Endothelial cell of umbilical vein (primary cell): ENCODE measurements at regions not wholly inside any gene's neighbourhood (a gene's known extent, or its start where the extent isn't known, plus 50 kb on each side); places are given as distances from the start of the nearest gene placed in this dataset.

ENCODE experiments used
- BruUV-seq: library from RNA; stranded (reverse); fragments of 400-500 nt; replicated peaks from 2 replicates; lab custom pipeline; 2021; lab: Mats Ljungman, UMichigan
- CTCF ChIA-PET: fragments of 300-600, 350-600 bp; sonication (Branson Sonifier 250); formaldehyde crosslinking; loops from one replicate; lab custom pipeline; 2021; ENCODE audit warnings: antibody characterized with exemption, inconsistent platforms; lab: Charles Lee
- POLR2A ChIA-PET: fragments of 300-600, 350-600 bp; sonication (Branson Sonifier 250); formaldehyde crosslinking; loops from one replicate; lab custom pipeline; 2021; ENCODE audit warnings: antibody characterized with exemption, inconsistent platforms; lab: Charles Lee
- DNase-seq: peaks from one replicate; pipeline ENCODE4 v3.0.0-alpha.2; 2011; ENCODE audit warnings: low read depth, low spot score
- FAIRE-seq: peaks from 2 replicates; lab custom pipeline; 2011; peaks lifted over from hg19 to GRCh38; lab: Jason Lieb, UNC
- H2AFZ ChIP-seq: 2 replicates; pipeline ENCODE4 v1.6.0; 2012; ENCODE audit warnings: low read depth, low read length, control low read depth, inconsistent platforms
- H3K27ac ChIP-seq: 2 replicates; pipeline ENCODE4 v1.5.1; 2011; ENCODE audit warnings: low read depth, mild to moderate bottlenecking, control low read depth, low read length, moderate library complexity; ENCODE audit not compliant: insufficient read depth
- H3K27me3 ChIP-seq, 2 experiments: 2 replicates each; pipeline versions ENCODE4 v1.6.0 to v1.6.1; 2011; ENCODE audit warnings: low read length in 2 of 2, mixed read lengths in 1 of 2; ENCODE audit not compliant: control insufficient read depth in 2 of 2, insufficient read depth in 2 of 2
- H3K36me3 ChIP-seq, 2 experiments: 2 replicates in 1 of 2; 3 replicates in 1 of 2; pipeline ENCODE4 v1.5.1; 2011; ENCODE audit warnings: low read length in 2 of 2, mild to moderate bottlenecking in 1 of 2, moderate library complexity in 1 of 2; ENCODE audit not compliant: control insufficient read depth in 2 of 2, insufficient read depth in 2 of 2; ENCODE audit errors: extremely low read depth in 1 of 2
- H3K4me1 ChIP-seq: 3 replicates; pipeline ENCODE4 v1.5.1; 2011; ENCODE audit warnings: mild to moderate bottlenecking, low read length; ENCODE audit not compliant: control insufficient read depth, insufficient read depth; ENCODE audit errors: extremely low read depth
- H3K4me2 ChIP-seq: 2 replicates; pipeline ENCODE4 v1.6.1; 2011; ENCODE audit warnings: low read length, control low read depth, mixed read lengths; ENCODE audit not compliant: insufficient read depth
- H3K4me3 ChIP-seq, 3 experiments: fragments of 200-600 bp in 1 of 3; sonication (generic), shearing (Covaris generic) in 1 of 3; replicated peaks in 1 of 3; 2 replicates each; pipeline ENCODE4 v1.5.1; 2011 to 2016; ENCODE audit warnings: control low read depth in 3 of 3, low read length in 3 of 3, mild to moderate bottlenecking in 2 of 3, inconsistent platforms in 1 of 3, low read depth in 1 of 3, moderate library complexity in 1 of 3; ENCODE audit not compliant: insufficient read depth in 1 of 3
- H3K79me2 ChIP-seq: 2 replicates; pipeline ENCODE4 v1.6.0; 2012; ENCODE audit warnings: low read length, inconsistent platforms; ENCODE audit not compliant: control insufficient read depth, insufficient read depth
- H3K9ac ChIP-seq: replicated peaks from 2 replicates; pipeline ENCODE3; 2011; ENCODE audit warnings: low read length, control low read depth; ENCODE audit not compliant: insufficient read depth; ENCODE audit errors: extremely low read depth
- H3K9me1 ChIP-seq: replicated peaks from 3 replicates; pipeline ENCODE4 v1.6.0; 2011; ENCODE audit warnings: mild to moderate bottlenecking, low read length; ENCODE audit not compliant: control insufficient read depth, insufficient read depth; ENCODE audit errors: extremely low read depth
- H3K9me3 ChIP-seq: replicated peaks from 2 replicates; pipeline ENCODE4 v1.5.1; 2012; ENCODE audit warnings: low read length, inconsistent platforms; ENCODE audit not compliant: control insufficient read depth, insufficient read depth
- H4K20me1 ChIP-seq: replicated peaks from 2 replicates; pipeline ENCODE3; 2011; ENCODE audit warnings: mild to moderate bottlenecking, low read length; ENCODE audit not compliant: control insufficient read depth, insufficient read depth; ENCODE audit errors: extremely low read depth
- CTCF ChIP-seq, 2 donors: IDR thresholded peaks; 1 replicate in 1 of 2; 2 replicates in 1 of 2; pipeline ENCODE4 v1.5.1; 2011; ENCODE audit warnings: low read length in 2 of 2, mild to moderate bottlenecking in 2 of 2, moderate library complexity in 2 of 2, control low read depth in 1 of 2, inconsistent platforms in 1 of 2, low read depth in 1 of 2; ENCODE audit not compliant: insufficient read depth in 1 of 2; ENCODE audit errors: extremely low read depth in 1 of 2
- EZH2 ChIP-seq: IDR thresholded peaks from 2 replicates; pipeline ENCODE4 v1.6.1; 2012; ENCODE audit warnings: borderline replicate concordance, low read depth, mild to moderate bottlenecking, moderate library complexity, low read length, inconsistent platforms; ENCODE audit not compliant: severe bottlenecking
- FOS ChIP-seq: IDR thresholded peaks from 2 replicates; pipeline ENCODE4 v1.6.1; 2011; ENCODE audit warnings: mild to moderate bottlenecking, low read length, moderate library complexity, borderline replicate concordance; ENCODE audit not compliant: insufficient read depth
- GATA2 ChIP-seq: IDR thresholded peaks from 2 replicates; pipeline ENCODE4 v1.7.0; 2011; ENCODE audit warnings: low read depth, mild to moderate bottlenecking, moderate library complexity, mixed read lengths, low read length; ENCODE audit not compliant: insufficient read length, insufficient read depth
- JUN ChIP-seq: IDR thresholded peaks from 2 replicates; pipeline ENCODE4 v1.6.1; 2011; ENCODE audit warnings: borderline replicate concordance, low read depth; ENCODE audit not compliant: insufficient read length, insufficient read depth
- MAX ChIP-seq: IDR thresholded peaks from 2 replicates; pipeline ENCODE4 v1.6.1; 2011; ENCODE audit not compliant: insufficient read depth, insufficient read length
- MYC ChIP-seq: IDR thresholded peaks from one replicate; pipeline ENCODE4 v1.6.1; 2011; ENCODE audit warnings: mild to moderate bottlenecking, low read depth, low read length
- POLR2A ChIP-seq: IDR thresholded peaks from 2 replicates; pipeline ENCODE4 v1.6.1; 2012; ENCODE audit warnings: low read depth, mild to moderate bottlenecking, control low read depth, low read length
- POLR2AphosphoS5 ChIP-seq: IDR thresholded peaks from 2 replicates; pipeline ENCODE4 v1.6.1; 2012; ENCODE audit warnings: low read depth, mild to moderate bottlenecking, control low read depth, low read length, moderate library complexity; ENCODE audit not compliant: insufficient read depth
- dilution Hi-C: fragments of 300-500 bp; cut with MboI; formaldehyde crosslinking; loops from one replicate; pipeline ENCODE4 v1.15.0; 2019; ENCODE audit warnings: low sequenced_read_pairs; ENCODE audit not compliant: extremely low pct_ligation_motif_present
- intact Hi-C: fragments of 100-400 bp; cut with micrococcal nuclease; formaldehyde crosslinking; loops from one replicate; pipeline ENCODE4 v1.10.0; 2022

GRCh38 chr3:135364676-135365075 lies 569.6 kb downstream of the EPHB1 start:
- no peak overlapping the region for H3K27ac ChIP-seq
- intact Hi-C loops (no loop called here), dilution Hi-C loops (no loop called here)
- BruUV-seq: no TSS peak
- no peak overlapping the region for H3K9ac ChIP-seq
- no peak for TF ChIP-seq MAX
- no peak for TF ChIP-seq MYC
- TF ChIP-seq CTCF (IDR thresholded peaks at IDR 0.05; ENCODE audit: extremely low read depth in 1 of 2, insufficient read depth in 1 of 2, low read depth in 1 of 2, low read length in 2 of 2): no peak
- no peak for TF ChIP-seq POLR2A
- TF ChIP-seq FOS: no peak
- no peak for TF ChIP-seq JUN
- no peak for TF ChIP-seq POLR2AphosphoS5
- TF ChIP-seq GATA2: no peak
- no peak for TF ChIP-seq EZH2
- H3K4me1 ChIP-seq: no peaks in the 10 kb centered on the region
- peaks cover 2% of the 10 kb centered on the region for H3K9me3 ChIP-seq
- no peak overlapping the region for H3K4me3 ChIP-seq
- DNase-seq: no peak
- no peak overlapping the region for H2AFZ ChIP-seq
- no peaks in the 10 kb centered on the region for H3K36me3 ChIP-seq
- H3K4me2 ChIP-seq: no peak overlapping the region
- no peaks in the 10 kb centered on the region for H3K27me3 ChIP-seq
- ChIA-PET CTCF (no interaction called here), POLR2A (no interaction called here)
- no peaks in the 10 kb centered on the region for H4K20me1 ChIP-seq
- no peaks in the 10 kb centered on the region for H3K79me2 ChIP-seq
- no peak for FAIRE-seq
- H3K9me1 ChIP-seq: no peaks in the 10 kb centered on the region
